ENCODE measurements at regions not wholly inside any gene's neighbourhood (a gene's known extent, or its start where the extent isn't known, plus 50 kb on each side); places are given as distances from the start of the nearest gene placed in this dataset.

GRCh38 chr17:79298799-79299198 is 224.2 kb downstream of the ENGASE start:
- no peak for TF ChIP-seq CTCF (IDR thresholded peaks at IDR 0.05)
- no peak for TF ChIP-seq POLR2A (IDR thresholded peaks at IDR 0.05)
